ENCODE measurements at regions not wholly inside any gene's neighbourhood (a gene's known extent, or its start where the extent isn't known, plus 50 kb on each side); places are given as distances from the start of the nearest gene placed in this dataset.

DNA sequence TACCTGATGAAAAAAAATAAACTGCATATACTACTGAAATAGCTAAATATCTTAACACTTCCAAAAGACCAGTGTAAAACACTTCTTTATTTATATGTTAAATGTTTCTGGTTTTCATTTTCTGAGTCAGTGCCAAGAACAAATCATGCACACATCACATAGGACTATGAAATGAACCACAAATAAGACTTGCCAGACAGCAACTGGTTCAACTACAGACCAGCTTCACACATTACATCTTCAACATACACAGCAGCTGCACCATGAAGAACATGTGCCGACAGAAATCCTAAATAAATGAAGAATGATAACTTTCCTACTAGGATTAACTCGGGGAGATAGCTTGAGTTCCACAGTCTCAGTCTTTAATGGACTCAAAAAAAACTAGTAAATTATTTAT, 168.3 kb upstream of the STXBP5 start:
- Histone ChIP-seq H3K9me3 (ENCODE audit: control insufficient read depth in 4 of 4, low read length in 3 of 4) (no peaks in the 10 kb centered on the region), H3K36me3 (ENCODE audit: control insufficient read depth in 4 of 4, insufficient read depth in 3 of 4, low read depth in 1 of 4, low read length in 3 of 4) (no peaks in the 10 kb centered on the region), H3K4me1 (ENCODE audit: control insufficient read depth in 4 of 4, insufficient read depth in 4 of 4, low read length in 3 of 4) (no peaks in the 10 kb centered on the region), H3K27ac (ENCODE audit: low read depth in 1 of 2, low read length in 2 of 2) (no peak overlapping the region), H3K9ac (ENCODE audit: low read depth in 1 of 2, low read length in 2 of 2) (no peak overlapping the region), H3K4me3 (ENCODE audit: low read depth in 1 of 3, low read length in 3 of 3) (no peak overlapping the region), H3K27me3 (ENCODE audit: control insufficient read depth in 4 of 4, insufficient read depth in 4 of 4, low read length in 3 of 4) (no peaks in the 10 kb centered on the region)
- 87% methylated on average over 2 of the region's 2 CpGs for WGBS
- no peak for DNase-seq (ENCODE audit: low spot score)
- TF ChIP-seq, protein P1, sequence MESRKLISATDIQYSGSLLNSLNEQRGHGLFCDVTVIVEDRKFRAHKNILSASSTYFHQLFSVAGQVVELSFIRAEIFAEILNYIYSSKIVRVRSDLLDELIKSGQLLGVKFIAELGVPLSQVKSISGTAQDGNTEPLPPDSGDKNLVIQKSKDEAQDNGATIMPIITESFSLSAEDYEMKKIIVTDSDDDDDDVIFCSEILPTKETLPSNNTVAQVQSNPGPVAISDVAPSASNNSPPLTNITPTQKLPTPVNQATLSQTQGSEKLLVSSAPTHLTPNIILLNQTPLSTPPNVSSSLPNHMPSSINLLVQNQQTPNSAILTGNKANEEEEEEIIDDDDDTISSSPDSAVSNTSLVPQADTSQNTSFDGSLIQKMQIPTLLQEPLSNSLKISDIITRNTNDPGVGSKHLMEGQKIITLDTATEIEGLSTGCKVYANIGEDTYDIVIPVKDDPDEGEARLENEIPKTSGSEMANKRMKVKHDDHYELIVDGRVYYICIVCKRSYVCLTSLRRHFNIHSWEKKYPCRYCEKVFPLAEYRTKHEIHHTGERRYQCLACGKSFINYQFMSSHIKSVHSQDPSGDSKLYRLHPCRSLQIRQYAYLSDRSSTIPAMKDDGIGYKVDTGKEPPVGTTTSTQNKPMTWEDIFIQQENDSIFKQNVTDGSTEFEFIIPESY (IDR thresholded peaks at IDR 0.05), result no peak

DNA sequence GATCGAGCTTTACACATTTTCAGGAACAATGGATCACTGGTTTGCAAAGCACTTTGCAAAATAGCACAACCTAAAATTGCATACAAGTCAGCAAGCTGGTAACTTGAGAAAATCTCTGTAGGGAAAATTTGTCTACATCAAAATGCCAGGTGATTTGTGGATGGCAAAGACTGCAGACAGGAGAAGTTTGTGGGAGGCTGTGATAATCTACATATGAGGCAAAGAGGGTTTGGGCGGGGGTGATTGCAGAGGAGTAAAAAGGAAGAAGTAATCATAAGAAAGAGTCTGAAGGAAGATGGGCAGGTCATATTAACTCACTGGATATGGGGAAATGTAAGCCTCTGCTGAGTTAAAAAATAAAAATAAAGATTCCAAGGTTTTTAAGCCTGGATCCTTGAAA, 166.3 kb upstream of the STXBP5 start:
- no peaks in the 10 kb centered on the region for H3K4me1 ChIP-seq (ENCODE audit: control insufficient read depth in 4 of 4, insufficient read depth in 4 of 4, low read length in 3 of 4)
- H3K9ac ChIP-seq (ENCODE audit: low read depth in 1 of 2, low read length in 2 of 2), result no peak overlapping the region
- DNase-seq (ENCODE audit: low spot score), result no peak
- no peaks in the 10 kb centered on the region for H3K36me3 ChIP-seq (ENCODE audit: control insufficient read depth in 4 of 4, insufficient read depth in 3 of 4, low read depth in 1 of 4, low read length in 3 of 4)
- H3K9me3 ChIP-seq (ENCODE audit: control insufficient read depth in 4 of 4, low read length in 3 of 4), result no peaks in the 10 kb centered on the region
- H3K4me3 ChIP-seq (ENCODE audit: low read depth in 1 of 3, low read length in 3 of 3), result no peak overlapping the region
- TF ChIP-seq RAD21 (IDR thresholded peaks at IDR 0.05) (no peak), YY1 (IDR thresholded peaks at IDR 0.05) (no peak), FOXA1 (IDR thresholded peaks at IDR 0.05) (no peak), EGR1 (IDR thresholded peaks at IDR 0.05; ENCODE audit: low read depth in 2 of 2) (no peak), TAF1 (conservative IDR thresholded peaks at IDR 0.05) (no peak), FOXA2 (IDR thresholded peaks at IDR 0.05) (no peak), NR2F2 (IDR thresholded peaks at IDR 0.05) (no peak), SP1 (IDR thresholded peaks at IDR 0.05) (no peak), RXRA (IDR thresholded peaks at IDR 0.05) (no peak), HNF4A (conservative IDR thresholded peaks at IDR 0.05) (no peak), HNF4G (IDR thresholded peaks at IDR 0.05) (no peak)
- TF ChIP-seq, protein P2, sequence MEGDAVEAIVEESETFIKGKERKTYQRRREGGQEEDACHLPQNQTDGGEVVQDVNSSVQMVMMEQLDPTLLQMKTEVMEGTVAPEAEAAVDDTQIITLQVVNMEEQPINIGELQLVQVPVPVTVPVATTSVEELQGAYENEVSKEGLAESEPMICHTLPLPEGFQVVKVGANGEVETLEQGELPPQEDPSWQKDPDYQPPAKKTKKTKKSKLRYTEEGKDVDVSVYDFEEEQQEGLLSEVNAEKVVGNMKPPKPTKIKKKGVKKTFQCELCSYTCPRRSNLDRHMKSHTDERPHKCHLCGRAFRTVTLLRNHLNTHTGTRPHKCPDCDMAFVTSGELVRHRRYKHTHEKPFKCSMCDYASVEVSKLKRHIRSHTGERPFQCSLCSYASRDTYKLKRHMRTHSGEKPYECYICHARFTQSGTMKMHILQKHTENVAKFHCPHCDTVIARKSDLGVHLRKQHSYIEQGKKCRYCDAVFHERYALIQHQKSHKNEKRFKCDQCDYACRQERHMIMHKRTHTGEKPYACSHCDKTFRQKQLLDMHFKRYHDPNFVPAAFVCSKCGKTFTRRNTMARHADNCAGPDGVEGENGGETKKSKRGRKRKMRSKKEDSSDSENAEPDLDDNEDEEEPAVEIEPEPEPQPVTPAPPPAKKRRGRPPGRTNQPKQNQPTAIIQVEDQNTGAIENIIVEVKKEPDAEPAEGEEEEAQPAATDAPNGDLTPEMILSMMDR (IDR thresholded peaks at IDR 0.05; ENCODE audit: low read depth, low read length, missing input control), result no peak
- TF ChIP-seq, protein P3, sequence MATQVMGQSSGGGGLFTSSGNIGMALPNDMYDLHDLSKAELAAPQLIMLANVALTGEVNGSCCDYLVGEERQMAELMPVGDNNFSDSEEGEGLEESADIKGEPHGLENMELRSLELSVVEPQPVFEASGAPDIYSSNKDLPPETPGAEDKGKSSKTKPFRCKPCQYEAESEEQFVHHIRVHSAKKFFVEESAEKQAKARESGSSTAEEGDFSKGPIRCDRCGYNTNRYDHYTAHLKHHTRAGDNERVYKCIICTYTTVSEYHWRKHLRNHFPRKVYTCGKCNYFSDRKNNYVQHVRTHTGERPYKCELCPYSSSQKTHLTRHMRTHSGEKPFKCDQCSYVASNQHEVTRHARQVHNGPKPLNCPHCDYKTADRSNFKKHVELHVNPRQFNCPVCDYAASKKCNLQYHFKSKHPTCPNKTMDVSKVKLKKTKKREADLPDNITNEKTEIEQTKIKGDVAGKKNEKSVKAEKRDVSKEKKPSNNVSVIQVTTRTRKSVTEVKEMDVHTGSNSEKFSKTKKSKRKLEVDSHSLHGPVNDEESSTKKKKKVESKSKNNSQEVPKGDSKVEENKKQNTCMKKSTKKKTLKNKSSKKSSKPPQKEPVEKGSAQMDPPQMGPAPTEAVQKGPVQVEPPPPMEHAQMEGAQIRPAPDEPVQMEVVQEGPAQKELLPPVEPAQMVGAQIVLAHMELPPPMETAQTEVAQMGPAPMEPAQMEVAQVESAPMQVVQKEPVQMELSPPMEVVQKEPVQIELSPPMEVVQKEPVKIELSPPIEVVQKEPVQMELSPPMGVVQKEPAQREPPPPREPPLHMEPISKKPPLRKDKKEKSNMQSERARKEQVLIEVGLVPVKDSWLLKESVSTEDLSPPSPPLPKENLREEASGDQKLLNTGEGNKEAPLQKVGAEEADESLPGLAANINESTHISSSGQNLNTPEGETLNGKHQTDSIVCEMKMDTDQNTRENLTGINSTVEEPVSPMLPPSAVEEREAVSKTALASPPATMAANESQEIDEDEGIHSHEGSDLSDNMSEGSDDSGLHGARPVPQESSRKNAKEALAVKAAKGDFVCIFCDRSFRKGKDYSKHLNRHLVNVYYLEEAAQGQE (IDR thresholded peaks at IDR 0.05), result no peak
- TF ChIP-seq, protein P4, sequence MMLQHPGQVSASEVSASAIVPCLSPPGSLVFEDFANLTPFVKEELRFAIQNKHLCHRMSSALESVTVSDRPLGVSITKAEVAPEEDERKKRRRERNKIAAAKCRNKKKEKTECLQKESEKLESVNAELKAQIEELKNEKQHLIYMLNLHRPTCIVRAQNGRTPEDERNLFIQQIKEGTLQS (IDR thresholded peaks at IDR 0.05), result no peak
- TF ChIP-seq, protein P1 (IDR thresholded peaks at IDR 0.05), result no peak
- H3K27ac ChIP-seq (ENCODE audit: low read depth in 1 of 2, low read length in 2 of 2), result no peak overlapping the region
- WGBS, result 81% methylated on average over 2 of the region's 2 CpGs
- no peaks in the 10 kb centered on the region for H3K27me3 ChIP-seq (ENCODE audit: control insufficient read depth in 4 of 4, insufficient read depth in 4 of 4, low read length in 3 of 4)
